ENCODE measurements at regions not wholly inside any gene's neighbourhood (a gene's known extent, or its start where the extent isn't known, plus 50 kb on each side); places are given as distances from the start of the nearest gene placed in this dataset.

DNA sequence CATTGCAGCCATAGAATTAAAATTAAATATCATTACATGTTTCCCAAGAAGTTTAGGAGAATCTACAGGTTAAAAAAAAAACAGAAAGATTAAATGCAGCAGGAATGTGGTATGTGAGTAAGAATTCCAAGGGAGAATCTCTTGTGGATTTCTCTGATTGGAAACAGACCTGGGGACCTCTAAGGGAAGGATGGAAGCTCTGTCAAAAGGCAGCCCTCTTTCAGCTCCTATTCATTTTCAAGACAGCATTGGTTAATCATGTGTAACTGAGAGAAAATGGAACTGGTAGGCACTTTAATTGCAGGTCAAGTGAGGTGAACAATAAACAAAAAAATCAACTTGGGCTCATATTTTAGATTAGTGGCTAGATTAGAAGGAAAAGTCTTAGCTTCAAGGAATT, 81.4 kb upstream of the MTPN start:
- intact Hi-C loops (cut with DNase I; ENCODE audit: low total_unique reads) (no loop called here), in situ Hi-C loops (cut with MboI; ENCODE audit: low pct_ligation_motif_present in 1 of 4, low pct_unique_long_range_greater_than_20kb in 1 of 4, low sequenced_read_pairs in 3 of 4) (no loop called here)
- no peak overlapping the region for H3K27ac ChIP-seq
- no peaks in the 10 kb centered on the region for H3K27me3 ChIP-seq
- TF ChIP-seq POLR2AphosphoS5 (IDR thresholded peaks at IDR 0.05): no peak
- no peaks in the 10 kb centered on the region for H3K4me1 ChIP-seq
- H3K9me3 ChIP-seq: no peaks in the 10 kb centered on the region
- no peak overlapping the region for H3K4me3 ChIP-seq
- DNase-seq: no peak
- no peaks in the 10 kb centered on the region for H3K36me3 ChIP-seq

DNA sequence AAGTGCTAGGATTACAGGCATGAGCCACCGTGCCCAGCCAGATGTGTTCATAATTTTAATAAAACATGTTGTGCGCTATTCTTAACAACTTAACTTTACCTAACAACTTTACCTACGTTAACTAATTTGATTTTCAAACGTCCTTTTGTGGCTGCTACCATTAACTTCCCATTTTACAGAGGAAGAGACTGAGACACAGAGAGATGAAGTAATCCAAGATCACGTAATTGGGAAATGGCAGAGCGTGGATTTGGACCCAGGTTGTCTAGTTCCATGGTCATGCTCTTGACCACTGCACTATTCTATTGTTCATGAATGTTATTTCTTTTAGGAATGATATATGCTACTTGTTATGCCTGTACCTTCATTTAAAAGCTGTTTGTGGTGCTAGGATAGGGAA, 80.3 kb upstream of the MTPN start:
- H3K27me3 ChIP-seq: no peaks in the 10 kb centered on the region
- TF ChIP-seq, protein P1, sequence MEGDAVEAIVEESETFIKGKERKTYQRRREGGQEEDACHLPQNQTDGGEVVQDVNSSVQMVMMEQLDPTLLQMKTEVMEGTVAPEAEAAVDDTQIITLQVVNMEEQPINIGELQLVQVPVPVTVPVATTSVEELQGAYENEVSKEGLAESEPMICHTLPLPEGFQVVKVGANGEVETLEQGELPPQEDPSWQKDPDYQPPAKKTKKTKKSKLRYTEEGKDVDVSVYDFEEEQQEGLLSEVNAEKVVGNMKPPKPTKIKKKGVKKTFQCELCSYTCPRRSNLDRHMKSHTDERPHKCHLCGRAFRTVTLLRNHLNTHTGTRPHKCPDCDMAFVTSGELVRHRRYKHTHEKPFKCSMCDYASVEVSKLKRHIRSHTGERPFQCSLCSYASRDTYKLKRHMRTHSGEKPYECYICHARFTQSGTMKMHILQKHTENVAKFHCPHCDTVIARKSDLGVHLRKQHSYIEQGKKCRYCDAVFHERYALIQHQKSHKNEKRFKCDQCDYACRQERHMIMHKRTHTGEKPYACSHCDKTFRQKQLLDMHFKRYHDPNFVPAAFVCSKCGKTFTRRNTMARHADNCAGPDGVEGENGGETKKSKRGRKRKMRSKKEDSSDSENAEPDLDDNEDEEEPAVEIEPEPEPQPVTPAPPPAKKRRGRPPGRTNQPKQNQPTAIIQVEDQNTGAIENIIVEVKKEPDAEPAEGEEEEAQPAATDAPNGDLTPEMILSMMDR (IDR thresholded peaks at IDR 0.05): no peak
- TF ChIP-seq POLR2AphosphoS5 (IDR thresholded peaks at IDR 0.05) (no peak), EP300 (IDR thresholded peaks at IDR 0.05; ENCODE audit: low read depth) (no peak), POLR2A (IDR thresholded peaks at IDR 0.05) (no peak)
- no peaks in the 10 kb centered on the region for H3K36me3 ChIP-seq
- no peak for DNase-seq
- no peak overlapping the region for H3K4me3 ChIP-seq
- WGBS, 2 donors (ENCODE audit: low coverage in 1 of 2): 78 to 81% methylated on average over 6 of the region's 6 CpGs
- no peaks in the 10 kb centered on the region for H3K4me1 ChIP-seq
- no peak overlapping the region for H3K27ac ChIP-seq
- intact Hi-C loops (cut with DNase I; ENCODE audit: low total_unique reads) (no loop called here), in situ Hi-C loops (cut with MboI; ENCODE audit: low pct_ligation_motif_present in 1 of 4, low pct_unique_long_range_greater_than_20kb in 1 of 4, low sequenced_read_pairs in 3 of 4) (no loop called here)
- no peaks in the 10 kb centered on the region for H3K9me3 ChIP-seq

DNA sequence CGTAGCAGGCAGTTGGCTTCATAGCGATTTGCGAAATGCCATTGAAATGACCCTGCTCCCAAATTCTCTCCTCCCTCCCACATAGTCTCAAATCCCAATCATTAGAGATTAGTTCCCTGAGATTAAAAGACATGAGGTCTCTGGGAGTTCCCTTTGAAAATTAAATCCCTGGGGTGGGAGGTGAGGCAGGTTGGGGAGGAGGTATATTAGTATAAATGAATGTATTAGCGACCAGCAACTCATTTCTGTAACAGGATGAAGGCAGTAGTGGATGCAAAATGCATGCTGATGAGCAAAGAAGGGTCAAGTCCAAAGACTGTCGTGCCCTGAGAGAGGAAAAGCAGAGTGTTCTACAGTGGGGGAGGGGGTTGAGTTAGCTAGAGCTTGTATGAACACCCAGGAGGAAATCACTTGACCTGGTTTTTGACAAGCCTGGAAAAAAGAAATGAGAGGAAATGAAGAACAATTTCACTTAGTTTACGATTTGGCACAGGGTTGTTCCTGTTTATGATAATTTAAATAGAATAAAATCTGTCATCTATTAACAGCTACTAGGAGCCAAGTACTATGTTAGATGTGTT, 79.6 kb upstream of the MTPN start:
- 63 to 66% methylated on average over 5 to 6 of the region's 6 CpGs for WGBS, 2 donors (ENCODE audit: low coverage in 1 of 2)
- in situ Hi-C loops (cut with MboI; ENCODE audit: low pct_ligation_motif_present in 1 of 4, low pct_unique_long_range_greater_than_20kb in 1 of 4, low sequenced_read_pairs in 3 of 4): no loop called here
- no peak overlapping the region for H3K27ac ChIP-seq
- intact Hi-C loops (cut with DNase I; ENCODE audit: low total_unique reads): no loop called here
- no peak for DNase-seq
- TF ChIP-seq POLR2A (IDR thresholded peaks at IDR 0.05) (no peak), POLR2AphosphoS5 (IDR thresholded peaks at IDR 0.05) (no peak), EP300 (IDR thresholded peaks at IDR 0.05; ENCODE audit: low read depth) (no peak)
- TF ChIP-seq, protein P1 (IDR thresholded peaks at IDR 0.05): no peak
- H3K4me3 ChIP-seq: no peak overlapping the region
- H3K9me3 ChIP-seq: no peaks in the 10 kb centered on the region
- no peaks in the 10 kb centered on the region for H3K27me3 ChIP-seq
- H3K4me1 ChIP-seq: no peaks in the 10 kb centered on the region
- H3K36me3 ChIP-seq: no peaks in the 10 kb centered on the region

DNA sequence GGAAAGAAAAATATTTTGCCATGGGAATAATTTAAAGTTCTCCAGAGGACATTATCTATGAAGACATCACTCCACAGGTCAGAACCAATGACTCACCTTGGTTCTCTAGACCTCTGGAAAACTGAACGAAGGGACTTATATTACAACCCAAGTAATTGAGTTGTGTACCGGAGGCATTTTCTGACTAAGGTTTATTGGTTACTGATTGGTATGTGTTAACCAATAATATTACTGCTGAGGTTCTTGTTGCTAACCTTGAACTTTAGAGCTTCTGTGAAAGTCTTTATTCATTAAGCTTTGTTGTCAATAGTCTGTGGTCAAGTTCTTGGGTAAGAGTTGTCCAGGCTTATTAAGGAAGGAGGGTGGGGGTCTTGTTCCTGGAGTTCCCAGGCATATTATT, 78.1 kb upstream of the MTPN start:
- no peaks in the 10 kb centered on the region for H3K4me1 ChIP-seq
- DNase-seq: no peak
- H3K36me3 ChIP-seq: no peaks in the 10 kb centered on the region
- H3K27me3 ChIP-seq: no peaks in the 10 kb centered on the region
- intact Hi-C loops (cut with DNase I; ENCODE audit: low total_unique reads) (no loop called here), in situ Hi-C loops (cut with MboI; ENCODE audit: low pct_ligation_motif_present in 1 of 4, low pct_unique_long_range_greater_than_20kb in 1 of 4, low sequenced_read_pairs in 3 of 4) (no loop called here)
- no peak for TF ChIP-seq POLR2AphosphoS5 (IDR thresholded peaks at IDR 0.05)
- TF ChIP-seq EP300 (IDR thresholded peaks at IDR 0.05; ENCODE audit: low read depth): no peak
- TF ChIP-seq POLR2A (IDR thresholded peaks at IDR 0.05): no peak
- TF ChIP-seq, protein P1 (IDR thresholded peaks at IDR 0.05): no peak
- 70 to 84% methylated on average over 2 of the region's 2 CpGs for WGBS, 2 donors (ENCODE audit: low coverage in 1 of 2)
- no peak overlapping the region for H3K4me3 ChIP-seq
- H3K9me3 ChIP-seq: no peaks in the 10 kb centered on the region
- no peak overlapping the region for H3K27ac ChIP-seq

All from transverse colon (tissue), 4 donors.